H1 (cell line): ENCODE measurements at regions not wholly inside any gene's neighbourhood (a gene's known extent, or its start where the extent isn't known, plus 50 kb on each side); places are given as distances from the start of the nearest gene placed in this dataset.
"Not testable (repeated sequence)": the region's sequence is repeated elsewhere in the genome, so short reads cannot be mapped to it uniquely, and the experiment has no call there.

Source experiments
- CTCF ChIA-PET: fragments of 300-600 bp; sonication (Branson Sonifier 250); formaldehyde crosslinking; loops from one replicate; lab custom pipeline; 2021; ENCODE audit not compliant: partially characterized antibody; lab: Charles Lee
- POLR2A ChIA-PET: fragments of 300-600 bp; sonication (Branson Sonifier 250); formaldehyde crosslinking; loops from one replicate; lab custom pipeline; 2021; ENCODE audit warnings: inconsistent platforms; ENCODE audit not compliant: partially characterized antibody; lab: Charles Lee
- DNase-seq, 2 experiments: peaks; one replicate each; pipeline versions ENCODE4 v3.0.0 to v3.0.0-alpha.2; 2010 to 2022; ENCODE audit warnings: low spot score in 2 of 2, low read depth in 1 of 2, mixed read lengths in 1 of 2
- FAIRE-seq: peaks from 2 replicates; lab custom pipeline; 2011; peaks lifted over from hg19 to GRCh38; lab: Jason Lieb, UNC
- H2AFZ ChIP-seq: 2 replicates; pipeline ENCODE4 v1.8.1; 2012; ENCODE audit warnings: low read length, inconsistent platforms
- H2AK5ac ChIP-seq: 2 replicates; pipeline ENCODE4 v1.6.1; 2013; ENCODE audit warnings: low read depth, low read length
- H2BK120ac ChIP-seq: replicated peaks from 2 replicates; pipeline ENCODE3; 2013; ENCODE audit warnings: low read depth, low read length, inconsistent platforms
- H2BK12ac ChIP-seq: 2 replicates; pipeline ENCODE4 v1.6.1; 2013; ENCODE audit warnings: low read depth, low read length
- H2BK15ac ChIP-seq: 2 replicates; pipeline ENCODE4 v1.6.1; 2013; ENCODE audit warnings: low read length
- H2BK20ac ChIP-seq: 2 replicates; pipeline ENCODE4 v1.6.1; 2013; ENCODE audit warnings: low read length
- H2BK5ac ChIP-seq: 2 replicates; pipeline ENCODE4 v1.6.1; 2013; ENCODE audit warnings: low read depth, low read length
- H3K14ac ChIP-seq: 2 replicates; pipeline ENCODE4 v1.6.1; 2013; ENCODE audit warnings: inconsistent platforms; ENCODE audit not compliant: insufficient read length
- H3K18ac ChIP-seq: 2 replicates; pipeline ENCODE4 v1.6.1; 2013; ENCODE audit warnings: low read length; ENCODE audit errors: extremely low read depth
- H3K23ac ChIP-seq: 2 replicates; pipeline ENCODE4 v1.6.1; 2013; ENCODE audit warnings: inconsistent platforms; ENCODE audit not compliant: insufficient read length
- H3K23me2 ChIP-seq: 2 replicates; pipeline ENCODE4 v1.6.1; 2013; ENCODE audit warnings: low read depth, low read length
- H3K27ac ChIP-seq: 2 replicates; pipeline ENCODE4 v1.6.1; 2011; ENCODE audit warnings: low read depth, low read length, inconsistent platforms
- H3K27me3 ChIP-seq, 4 experiments: replicated peaks in 1 of 4; 1 replicate in 1 of 4; 2 replicates in 3 of 4; pipeline versions ENCODE4 v1.6.1 to v1.8.1; 2011 to 2013; ENCODE audit warnings: low read length in 3 of 4, mild to moderate bottlenecking in 3 of 4, inconsistent platforms in 2 of 4, mixed read lengths in 2 of 4, moderate library complexity in 1 of 4; ENCODE audit not compliant: control insufficient read depth in 3 of 4, insufficient read depth in 3 of 4; ENCODE audit errors: extremely low read depth in 1 of 4
- H3K36me3 ChIP-seq, 4 experiments: 2 replicates each; pipeline versions ENCODE4 v1.6.1 to v1.8.1; 2011 to 2013; ENCODE audit warnings: mild to moderate bottlenecking in 4 of 4, low read length in 3 of 4, moderate library complexity in 2 of 4, control low read depth in 1 of 4, inconsistent platforms in 1 of 4; ENCODE audit not compliant: insufficient read depth in 4 of 4, control insufficient read depth in 2 of 4
- H3K4ac ChIP-seq: replicated peaks from 2 replicates; pipeline ENCODE3; 2013; ENCODE audit warnings: low read length, low read depth, mixed read lengths, inconsistent platforms; ENCODE audit not compliant: insufficient read length
- H3K4me1 ChIP-seq, 4 experiments: replicated peaks in 1 of 4; 1 replicate in 1 of 4; 2 replicates in 3 of 4; pipeline versions ENCODE4 v1.6.1 to v1.8.1; 2011 to 2013; ENCODE audit warnings: low read length in 3 of 4, inconsistent platforms in 2 of 4, mixed read lengths in 1 of 4; ENCODE audit not compliant: insufficient read depth in 4 of 4, control insufficient read depth in 3 of 4
- H3K4me2 ChIP-seq, 2 experiments: 2 replicates each; pipeline versions ENCODE4 v1.6.1 to v1.8.1; 2011 to 2013; ENCODE audit warnings: low read depth in 2 of 2, low read length in 2 of 2, control low read depth in 1 of 2, inconsistent platforms in 1 of 2, mild to moderate bottlenecking in 1 of 2; ENCODE audit not compliant: insufficient read depth in 1 of 2
- H3K4me3 ChIP-seq, 4 experiments: fragments of 200-600, 300-600 bp in 1 of 4; sonication (generic), shearing (Covaris generic), sonication (Bioruptor Twin) in 1 of 4; 2 replicates each; pipeline versions ENCODE4 v1.5.1 to v1.8.1; 2011 to 2016; ENCODE audit warnings: low read length in 4 of 4, low read depth in 3 of 4, control low read depth in 2 of 4, inconsistent platforms in 2 of 4, mild to moderate bottlenecking in 2 of 4, mixed read lengths in 1 of 4, moderate library complexity in 1 of 4; ENCODE audit not compliant: insufficient read depth in 2 of 4; ENCODE audit errors: extremely low read depth in 1 of 4
- H3K56ac ChIP-seq: replicated peaks from 2 replicates; pipeline ENCODE3; 2013; ENCODE audit warnings: low read depth, mild to moderate bottlenecking, mixed read lengths, low read length, inconsistent platforms; ENCODE audit not compliant: insufficient read length
- H3K79me1 ChIP-seq: 2 replicates; pipeline ENCODE4 v1.6.1; 2013; ENCODE audit warnings: low read depth, low read length, control low read depth
- H3K79me2 ChIP-seq, 2 experiments: 2 replicates each; pipeline versions ENCODE4 v1.6.1 to v1.8.1; 2012 to 2013; ENCODE audit warnings: low read length in 2 of 2, mild to moderate bottlenecking in 2 of 2, inconsistent platforms in 1 of 2; ENCODE audit not compliant: insufficient read depth in 2 of 2, control insufficient read depth in 1 of 2
- H3K9ac ChIP-seq, 4 experiments: replicated peaks in 1 of 4; 1 replicate in 1 of 4; 2 replicates in 3 of 4; pipeline versions ENCODE4 v1.6.1 to v1.8.1; 2011 to 2013; ENCODE audit warnings: low read depth in 3 of 4, low read length in 3 of 4, control low read depth in 2 of 4, mild to moderate bottlenecking in 2 of 4, moderate library complexity in 2 of 4, inconsistent platforms in 1 of 4; ENCODE audit errors: extremely low read depth in 1 of 4
- H3K9me3 ChIP-seq, 2 experiments: 2 replicates each; pipeline versions ENCODE4 v1.6.1 to v1.8.1; 2012 to 2013; ENCODE audit warnings: mild to moderate bottlenecking in 2 of 2, moderate library complexity in 2 of 2, control low read depth in 1 of 2, inconsistent platforms in 1 of 2, low read depth in 1 of 2, low read length in 1 of 2, mixed read lengths in 1 of 2; ENCODE audit not compliant: insufficient read depth in 2 of 2
- H4K20me1 ChIP-seq, 2 experiments: replicated peaks in 1 of 2; 2 replicates each; pipeline versions ENCODE3 to v1.8.1; 2011 to 2013; ENCODE audit warnings: inconsistent platforms in 2 of 2, low read length in 2 of 2, mild to moderate bottlenecking in 1 of 2; ENCODE audit not compliant: insufficient read depth in 2 of 2, control insufficient read depth in 1 of 2
- H4K5ac ChIP-seq: 2 replicates; pipeline ENCODE4 v1.6.1; 2013; ENCODE audit warnings: low read length, low read depth, mixed read lengths, inconsistent platforms; ENCODE audit not compliant: insufficient read length
- H4K8ac ChIP-seq: 2 replicates; pipeline ENCODE4 v1.8.0; 2013; ENCODE audit warnings: mild to moderate bottlenecking, moderate library complexity, low read length, inconsistent platforms; ENCODE audit not compliant: insufficient read depth; ENCODE audit errors: extremely low read depth
- H4K91ac ChIP-seq: replicated peaks from 2 replicates; pipeline ENCODE3; 2013; ENCODE audit warnings: low read length, mixed read lengths, inconsistent platforms; ENCODE audit not compliant: insufficient read length
- CBX5 ChIP-seq: fragments of 300-800, 300-1000 bp; sonication (generic); IDR thresholded peaks from 2 replicates; pipeline ENCODE4 v1.7.1; 2016; ENCODE audit warnings: antibody characterized with exemption, low read length, low read depth
- WGBS, 2 experiments: shearing (Covaris generic) in 1 of 2; methylation state at CpG; one replicate each; pipeline versions ENCODE4 v1.1.6 to v1.1.7; 2013 to 2015; ENCODE audit warnings: low lambda C conversion rate in 2 of 2, mixed read lengths in 2 of 2, inconsistent platforms in 1 of 2, low coverage in 1 of 2, missing lambda C conversion rate in 1 of 2; ENCODE audit not compliant: insufficient replicate concordance in 2 of 2, insufficient coverage in 1 of 2, insufficient read length in 1 of 2; ENCODE audit errors: extremely low coverage in 1 of 2, missing lambda C conversion rate in 1 of 2; 5-methylcytosine and 5-hydroxymethylcytosine counted together

GRCh38 chr4:116097353-116097752, 983.9 kb upstream of the NDST4 start:
- DNase-seq, H3K56ac ChIP-seq, H2BK5ac ChIP-seq, H3K4me3 ChIP-seq, H2BK12ac ChIP-seq, H3K27ac ChIP-seq, H4K91ac ChIP-seq, H2BK20ac ChIP-seq, H3K9ac ChIP-seq, H3K23me2 ChIP-seq, FAIRE-seq, H2AFZ ChIP-seq, H3K23ac ChIP-seq, H2BK15ac ChIP-seq, H4K5ac ChIP-seq, CTCF ChIA-PET, H3K27me3 ChIP-seq, H3K18ac ChIP-seq, H3K4ac ChIP-seq, H3K4me2 ChIP-seq, H3K14ac ChIP-seq, H3K4me1 ChIP-seq, H2AK5ac ChIP-seq, POLR2A ChIA-PET, H3K79me1 ChIP-seq, H4K8ac ChIP-seq, H4K20me1 ChIP-seq, H2BK120ac ChIP-seq, H3K79me2 ChIP-seq: not testable (repeated sequence)
- WGBS, 2 experiments, result 92% methylated on average over 3 of the region's 3 CpGs; no CpG with 5 or more reads in 1 of the 2 experiments
- TF ChIP-seq CBX5, result 0 out of 2 replicates have a peak, but pooled peaks have one; percentile 37
- peaks cover 0 to 13% (median 0%) of the 10 kb centered on the region in 4 experiments; a peak in 2 of 8 replicates for H3K36me3 ChIP-seq
- H3K9me3 ChIP-seq, result peaks cover 19 to 24% of the 10 kb centered on the region in 2 experiments
